ENCODE measurements at regions not wholly inside any gene's neighbourhood (a gene's known extent, or its start where the extent isn't known, plus 50 kb on each side); places are given as distances from the start of the nearest gene placed in this dataset.

DNA sequence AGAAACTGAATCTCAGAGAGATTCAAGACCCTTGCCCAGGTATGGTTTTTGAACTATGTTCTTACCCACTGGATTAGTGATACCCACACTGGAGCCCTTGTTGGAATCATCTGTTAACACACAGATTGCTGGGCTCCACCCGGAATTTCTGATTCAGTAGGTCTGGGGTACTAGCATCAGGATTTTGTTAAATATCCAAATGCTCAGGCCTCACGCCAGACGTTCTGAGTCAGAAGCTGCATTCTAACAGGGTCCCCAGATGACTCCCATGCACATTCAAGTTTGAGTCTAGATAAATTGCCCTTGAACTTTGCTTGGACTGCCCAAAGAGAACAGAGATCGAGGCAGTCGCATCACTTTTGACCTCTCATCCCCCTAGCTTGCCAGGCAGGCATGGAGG is 182.0 kb upstream of the WWC1 start:
- no peak for TF ChIP-seq CTCF (IDR thresholded peaks at IDR 0.05 in 8 of 11, conservative IDR thresholded peaks at IDR 0.05 in 3 of 11)
- TF ChIP-seq POLR2AphosphoS5 (IDR thresholded peaks at IDR 0.05): no peak
- TF ChIP-seq POLR2A (IDR thresholded peaks at IDR 0.05): no peak
